Neural cell (in vitro differentiated cells): ENCODE measurements at regions not wholly inside any gene's neighbourhood (a gene's known extent, or its start where the extent isn't known, plus 50 kb on each side); places are given as distances from the start of the nearest gene placed in this dataset.

Experiments
- CTCF ChIP-seq: fragments of 450-650 bp; IDR thresholded peaks from 2 replicates; pipeline ENCODE4 v1.5.1; 2014; ENCODE audit warnings: antibody characterized with exemption, mild to moderate bottlenecking, moderate library complexity; ENCODE audit not compliant: poor library complexity, severe bottlenecking
- EP300 ChIP-seq: fragments of 450-650 bp; conservative IDR thresholded peaks from 2 replicates; pipeline ENCODE4 v1.6.1; 2014; ENCODE audit warnings: antibody characterized with exemption, mild to moderate bottlenecking, moderate library complexity; ENCODE audit not compliant: poor library complexity, severe bottlenecking
- EZH2 ChIP-seq: fragments of 200-600, 300-800 bp; shearing (Covaris generic), sonication (generic); IDR thresholded peaks from 2 replicates; pipeline ENCODE4 v1.6.1; 2014; ENCODE audit warnings: antibody characterized with exemption, low read length, borderline replicate concordance, mild to moderate bottlenecking; ENCODE audit not compliant: insufficient read depth, poor library complexity, severe bottlenecking
- POLR2AphosphoS5 ChIP-seq: IDR thresholded peaks from 2 replicates; pipeline ENCODE4 v1.6.1; 2012
- RAD21 ChIP-seq: fragments of 450-650 bp; conservative IDR thresholded peaks from 2 replicates; pipeline ENCODE4 v1.6.1; 2014; ENCODE audit warnings: antibody characterized with exemption, mild to moderate bottlenecking, moderate library complexity
- TAF1 ChIP-seq: IDR thresholded peaks from 2 replicates; pipeline ENCODE4 v1.6.1; 2012; ENCODE audit warnings: low read depth

- TF ChIP-seq TAF1 (no peak), CTCF (no peak), EP300 (no peak), EZH2 (no peak), POLR2AphosphoS5 (no peak), RAD21 (no peak)
These were observed 95.0 kb upstream of the RIOK3 start for GRCh38 chr18:23357996-23358594.
